Panc1 (cell line): ENCODE measurements at regions not wholly inside any gene's neighbourhood (a gene's known extent, or its start where the extent isn't known, plus 50 kb on each side); places are given as distances from the start of the nearest gene placed in this dataset.

ENCODE experiments used
- ATAC-seq: fragments of 200-7000 bp; cut with Tn5 transposase; 2 replicates; pipeline ENCODE4 v1.9.1; 2020; ENCODE audit warnings: mild to moderate bottlenecking, moderate library complexity
- BruUV-seq: library from RNA; stranded (reverse); fragments of 400-500 nt; replicated peaks from 2 replicates; lab custom pipeline; 2021; lab: Mats Ljungman, UMichigan
- CTCF ChIA-PET: fragments of 300-600 bp; sonication (Branson Sonifier 250); formaldehyde crosslinking; loops from one replicate; lab custom pipeline; 2022; ENCODE audit warnings: antibody characterized with exemption; lab: Charles Lee
- POLR2A ChIA-PET: fragments of 300-600 bp; sonication (Branson Sonifier 250); formaldehyde crosslinking; loops from one replicate; lab custom pipeline; 2022; ENCODE audit warnings: antibody characterized with exemption; lab: Charles Lee
- DNase-seq: peaks from one replicate; pipeline ENCODE4 v3.0.0-alpha.2; 2010; ENCODE audit warnings: low read depth, low spot score
- H3K27ac ChIP-seq: 2 replicates; pipeline ENCODE4 v1.5.1; 2011; ENCODE audit warnings: mild to moderate bottlenecking, low read length, inconsistent platforms
- H3K27me3 ChIP-seq: fragments of 200-500 bp; sonication (Bioruptor generic); 2 replicates; pipeline ENCODE4 v1.6.0; 2014; ENCODE audit warnings: low read length, inconsistent platforms; ENCODE audit not compliant: control insufficient read depth, insufficient read depth
- H3K36me3 ChIP-seq: fragments of 200-500 bp; sonication (Bioruptor generic); 2 replicates; pipeline ENCODE4 v1.5.1; 2014; ENCODE audit warnings: inconsistent platforms, mild to moderate bottlenecking, low read length, moderate library complexity; ENCODE audit not compliant: control insufficient read depth, insufficient read depth
- H3K4me1 ChIP-seq: 2 replicates; pipeline ENCODE4 v1.5.1; 2011; ENCODE audit warnings: inconsistent platforms, mild to moderate bottlenecking, low read length, moderate library complexity; ENCODE audit not compliant: control insufficient read depth, insufficient read depth
- H3K4me3 ChIP-seq, 2 experiments: 2 replicates each; pipeline ENCODE4 v1.5.1; 2011 to 2012; ENCODE audit warnings: low read depth in 2 of 2, low read length in 2 of 2, mild to moderate bottlenecking in 2 of 2, inconsistent platforms in 1 of 2, moderate library complexity in 1 of 2
- H3K9me3 ChIP-seq: fragments of 200-500 bp; sonication (Bioruptor generic); 2 replicates; pipeline ENCODE4 v1.5.1; 2014; ENCODE audit warnings: low read depth, mild to moderate bottlenecking, inconsistent platforms, low read length, moderate library complexity; ENCODE audit not compliant: control insufficient read depth, insufficient read depth
- POLR2AphosphoS5 ChIP-seq: IDR thresholded peaks from 2 replicates; pipeline ENCODE4 v1.6.1; 2012; ENCODE audit warnings: mild to moderate bottlenecking, low read depth, low read length, moderate library complexity
- SIN3A ChIP-seq: IDR thresholded peaks from 2 replicates; pipeline ENCODE4 v1.6.1; 2012; ENCODE audit warnings: low read depth, mild to moderate bottlenecking, low read length, moderate library complexity, borderline replicate concordance; ENCODE audit not compliant: insufficient read depth
- TCF7L2 ChIP-seq: IDR thresholded peaks from 2 replicates; pipeline ENCODE4 v1.6.1; 2011; ENCODE audit warnings: mild to moderate bottlenecking, low read depth, low read length, inconsistent platforms
- in situ Hi-C: cut with HindIII; loops from 2 replicates; pipeline ENCODE4 v1.10.0; 2016; ENCODE audit warnings: low sequenced_read_pairs, low pct_unique_long_range_greater_than_20kb
- intact Hi-C: fragments of 100-400 bp; cut with micrococcal nuclease; formaldehyde crosslinking; loops from one replicate; pipeline ENCODE4 v1.10.0; 2022; ENCODE audit not compliant: unreplicated experiment
- TF ChIP-seq, protein P1 (sequence below): fragments of 450-650 bp; IDR thresholded peaks from 2 replicates; pipeline ENCODE4 v1.5.1; 2017; ENCODE audit warnings: mild to moderate bottlenecking
- TF ChIP-seq, protein P2 (sequence below), 2 experiments: IDR thresholded peaks; 2 replicates each; pipeline ENCODE4 v1.6.1; 2011 to 2012; ENCODE audit warnings: low read depth in 2 of 2, control low read depth in 1 of 2, low read length in 1 of 2, mild to moderate bottlenecking in 1 of 2, moderate library complexity in 1 of 2; ENCODE audit not compliant: insufficient read depth in 1 of 2

DNA sequence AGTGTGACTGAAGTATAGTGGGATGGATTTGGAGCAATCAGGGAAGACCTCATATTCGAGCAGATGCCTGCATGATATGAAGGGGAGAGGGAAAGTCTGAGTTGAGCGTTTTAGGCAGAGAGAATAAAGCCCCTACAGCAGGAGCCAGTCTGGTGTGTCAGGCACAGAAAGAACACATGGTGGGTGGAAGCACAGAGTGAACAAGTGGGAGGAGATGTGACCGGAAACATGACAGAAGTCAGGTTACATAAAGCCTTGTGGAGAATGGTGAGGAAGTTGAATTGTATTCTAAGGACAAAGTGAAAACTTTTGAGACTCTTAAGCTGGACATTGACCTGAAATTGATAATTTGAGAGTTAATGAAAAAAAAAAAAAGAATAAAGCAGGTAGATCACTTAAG lies 541.0 kb downstream of the PLOD2 start:
- Histone ChIP-seq H3K27ac (no peak overlapping the region), H3K27me3 (no peaks in the 10 kb centered on the region), H3K4me3 (no peak overlapping the region), H3K36me3 (no peaks in the 10 kb centered on the region), H3K4me1 (no peaks in the 10 kb centered on the region), H3K9me3 (no peaks in the 10 kb centered on the region)
- intact Hi-C loops (no loop called here), in situ Hi-C loops (no loop called here)
- BruUV-seq, result no TSS peak
- TF ChIP-seq, protein P1, sequence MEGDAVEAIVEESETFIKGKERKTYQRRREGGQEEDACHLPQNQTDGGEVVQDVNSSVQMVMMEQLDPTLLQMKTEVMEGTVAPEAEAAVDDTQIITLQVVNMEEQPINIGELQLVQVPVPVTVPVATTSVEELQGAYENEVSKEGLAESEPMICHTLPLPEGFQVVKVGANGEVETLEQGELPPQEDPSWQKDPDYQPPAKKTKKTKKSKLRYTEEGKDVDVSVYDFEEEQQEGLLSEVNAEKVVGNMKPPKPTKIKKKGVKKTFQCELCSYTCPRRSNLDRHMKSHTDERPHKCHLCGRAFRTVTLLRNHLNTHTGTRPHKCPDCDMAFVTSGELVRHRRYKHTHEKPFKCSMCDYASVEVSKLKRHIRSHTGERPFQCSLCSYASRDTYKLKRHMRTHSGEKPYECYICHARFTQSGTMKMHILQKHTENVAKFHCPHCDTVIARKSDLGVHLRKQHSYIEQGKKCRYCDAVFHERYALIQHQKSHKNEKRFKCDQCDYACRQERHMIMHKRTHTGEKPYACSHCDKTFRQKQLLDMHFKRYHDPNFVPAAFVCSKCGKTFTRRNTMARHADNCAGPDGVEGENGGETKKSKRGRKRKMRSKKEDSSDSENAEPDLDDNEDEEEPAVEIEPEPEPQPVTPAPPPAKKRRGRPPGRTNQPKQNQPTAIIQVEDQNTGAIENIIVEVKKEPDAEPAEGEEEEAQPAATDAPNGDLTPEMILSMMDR, result no peak
- TF ChIP-seq TCF7L2 (no peak), POLR2AphosphoS5 (no peak), SIN3A (no peak)
- TF ChIP-seq, protein P2, sequence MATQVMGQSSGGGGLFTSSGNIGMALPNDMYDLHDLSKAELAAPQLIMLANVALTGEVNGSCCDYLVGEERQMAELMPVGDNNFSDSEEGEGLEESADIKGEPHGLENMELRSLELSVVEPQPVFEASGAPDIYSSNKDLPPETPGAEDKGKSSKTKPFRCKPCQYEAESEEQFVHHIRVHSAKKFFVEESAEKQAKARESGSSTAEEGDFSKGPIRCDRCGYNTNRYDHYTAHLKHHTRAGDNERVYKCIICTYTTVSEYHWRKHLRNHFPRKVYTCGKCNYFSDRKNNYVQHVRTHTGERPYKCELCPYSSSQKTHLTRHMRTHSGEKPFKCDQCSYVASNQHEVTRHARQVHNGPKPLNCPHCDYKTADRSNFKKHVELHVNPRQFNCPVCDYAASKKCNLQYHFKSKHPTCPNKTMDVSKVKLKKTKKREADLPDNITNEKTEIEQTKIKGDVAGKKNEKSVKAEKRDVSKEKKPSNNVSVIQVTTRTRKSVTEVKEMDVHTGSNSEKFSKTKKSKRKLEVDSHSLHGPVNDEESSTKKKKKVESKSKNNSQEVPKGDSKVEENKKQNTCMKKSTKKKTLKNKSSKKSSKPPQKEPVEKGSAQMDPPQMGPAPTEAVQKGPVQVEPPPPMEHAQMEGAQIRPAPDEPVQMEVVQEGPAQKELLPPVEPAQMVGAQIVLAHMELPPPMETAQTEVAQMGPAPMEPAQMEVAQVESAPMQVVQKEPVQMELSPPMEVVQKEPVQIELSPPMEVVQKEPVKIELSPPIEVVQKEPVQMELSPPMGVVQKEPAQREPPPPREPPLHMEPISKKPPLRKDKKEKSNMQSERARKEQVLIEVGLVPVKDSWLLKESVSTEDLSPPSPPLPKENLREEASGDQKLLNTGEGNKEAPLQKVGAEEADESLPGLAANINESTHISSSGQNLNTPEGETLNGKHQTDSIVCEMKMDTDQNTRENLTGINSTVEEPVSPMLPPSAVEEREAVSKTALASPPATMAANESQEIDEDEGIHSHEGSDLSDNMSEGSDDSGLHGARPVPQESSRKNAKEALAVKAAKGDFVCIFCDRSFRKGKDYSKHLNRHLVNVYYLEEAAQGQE (IDR thresholded peaks at IDR 0.05; ENCODE audit: insufficient read depth in 1 of 2, low read depth in 2 of 2, low read length in 1 of 2), result no peak
- DNase-seq (no peak), ATAC-seq (no peak)
- POLR2A ChIA-PET, result no interaction called here
- CTCF ChIA-PET, result no interaction called here

DNA sequence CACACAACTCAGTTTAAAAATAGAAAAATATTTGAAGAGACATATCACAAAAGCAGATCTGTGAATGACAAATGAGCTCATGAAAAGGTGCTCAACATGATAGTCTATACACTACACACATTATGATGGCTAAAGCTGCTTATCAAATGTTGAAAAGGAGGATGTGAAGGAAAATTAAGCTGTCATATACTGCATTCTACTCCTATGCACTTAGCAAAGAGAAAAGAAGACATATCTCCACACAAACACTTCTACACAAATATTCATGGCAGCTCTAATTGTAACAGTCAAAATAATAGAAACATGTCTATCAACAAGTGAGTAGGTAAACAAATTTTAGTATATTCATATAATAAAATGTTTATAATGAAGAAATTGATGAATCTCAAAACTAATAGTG lies 540.5 kb downstream of the PLOD2 start:
- DNase-seq, result no peak
- no peaks in the 10 kb centered on the region for H3K27me3 ChIP-seq
- H3K36me3 ChIP-seq, result no peaks in the 10 kb centered on the region
- TF ChIP-seq POLR2AphosphoS5, result no peak
- no peak for TF ChIP-seq SIN3A
- TF ChIP-seq TCF7L2, result no peak
- TF ChIP-seq, protein P2 (IDR thresholded peaks at IDR 0.05; ENCODE audit: insufficient read depth in 1 of 2, low read depth in 2 of 2, low read length in 1 of 2), result no peak
- ATAC-seq, result no peak
- no TSS peak for BruUV-seq
- intact Hi-C loops (no loop called here), in situ Hi-C loops (no loop called here)
- H3K27ac ChIP-seq, result no peak overlapping the region
- POLR2A ChIA-PET, result no interaction called here
- H3K9me3 ChIP-seq, result no peaks in the 10 kb centered on the region
- H3K4me1 ChIP-seq, result no peaks in the 10 kb centered on the region
- CTCF ChIA-PET, result no interaction called here
- H3K4me3 ChIP-seq, result no peak overlapping the region
